ENCODE measurements at regions not wholly inside any gene's neighbourhood (a gene's known extent, or its start where the extent isn't known, plus 50 kb on each side); places are given as distances from the start of the nearest gene placed in this dataset.

DNA sequence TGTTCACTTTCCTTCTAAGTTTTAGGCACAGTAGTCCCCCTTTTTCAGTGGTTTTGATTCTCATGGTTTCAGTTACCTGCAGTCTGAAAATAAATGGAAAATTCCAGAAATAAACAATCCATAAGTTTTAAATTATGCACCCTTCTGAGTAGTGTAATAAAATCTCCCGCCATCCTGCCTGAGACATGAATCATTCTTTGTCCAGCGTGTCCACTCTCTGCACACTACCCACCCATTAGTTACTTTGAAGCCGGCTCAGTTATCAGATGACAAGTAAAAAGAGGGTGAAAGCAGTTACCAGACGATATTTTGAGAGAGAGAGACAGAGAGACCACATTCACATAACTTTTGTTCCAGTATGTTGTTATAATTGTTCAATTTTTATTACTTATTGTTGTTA lies 400.5 kb downstream of the TMX3 start:
- no peak for TF ChIP-seq GABPA (IDR thresholded peaks at IDR 0.05 in 1 of 2, conservative IDR thresholded peaks at IDR 0.05 in 1 of 2)
- TF ChIP-seq, protein P1, sequence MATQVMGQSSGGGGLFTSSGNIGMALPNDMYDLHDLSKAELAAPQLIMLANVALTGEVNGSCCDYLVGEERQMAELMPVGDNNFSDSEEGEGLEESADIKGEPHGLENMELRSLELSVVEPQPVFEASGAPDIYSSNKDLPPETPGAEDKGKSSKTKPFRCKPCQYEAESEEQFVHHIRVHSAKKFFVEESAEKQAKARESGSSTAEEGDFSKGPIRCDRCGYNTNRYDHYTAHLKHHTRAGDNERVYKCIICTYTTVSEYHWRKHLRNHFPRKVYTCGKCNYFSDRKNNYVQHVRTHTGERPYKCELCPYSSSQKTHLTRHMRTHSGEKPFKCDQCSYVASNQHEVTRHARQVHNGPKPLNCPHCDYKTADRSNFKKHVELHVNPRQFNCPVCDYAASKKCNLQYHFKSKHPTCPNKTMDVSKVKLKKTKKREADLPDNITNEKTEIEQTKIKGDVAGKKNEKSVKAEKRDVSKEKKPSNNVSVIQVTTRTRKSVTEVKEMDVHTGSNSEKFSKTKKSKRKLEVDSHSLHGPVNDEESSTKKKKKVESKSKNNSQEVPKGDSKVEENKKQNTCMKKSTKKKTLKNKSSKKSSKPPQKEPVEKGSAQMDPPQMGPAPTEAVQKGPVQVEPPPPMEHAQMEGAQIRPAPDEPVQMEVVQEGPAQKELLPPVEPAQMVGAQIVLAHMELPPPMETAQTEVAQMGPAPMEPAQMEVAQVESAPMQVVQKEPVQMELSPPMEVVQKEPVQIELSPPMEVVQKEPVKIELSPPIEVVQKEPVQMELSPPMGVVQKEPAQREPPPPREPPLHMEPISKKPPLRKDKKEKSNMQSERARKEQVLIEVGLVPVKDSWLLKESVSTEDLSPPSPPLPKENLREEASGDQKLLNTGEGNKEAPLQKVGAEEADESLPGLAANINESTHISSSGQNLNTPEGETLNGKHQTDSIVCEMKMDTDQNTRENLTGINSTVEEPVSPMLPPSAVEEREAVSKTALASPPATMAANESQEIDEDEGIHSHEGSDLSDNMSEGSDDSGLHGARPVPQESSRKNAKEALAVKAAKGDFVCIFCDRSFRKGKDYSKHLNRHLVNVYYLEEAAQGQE (IDR thresholded peaks at IDR 0.05) = no peak
- TF ChIP-seq SP1 (IDR thresholded peaks at IDR 0.05) = no peak
- TF ChIP-seq FOXA2 (IDR thresholded peaks at IDR 0.05) = no peak
- TF ChIP-seq, protein P2, sequence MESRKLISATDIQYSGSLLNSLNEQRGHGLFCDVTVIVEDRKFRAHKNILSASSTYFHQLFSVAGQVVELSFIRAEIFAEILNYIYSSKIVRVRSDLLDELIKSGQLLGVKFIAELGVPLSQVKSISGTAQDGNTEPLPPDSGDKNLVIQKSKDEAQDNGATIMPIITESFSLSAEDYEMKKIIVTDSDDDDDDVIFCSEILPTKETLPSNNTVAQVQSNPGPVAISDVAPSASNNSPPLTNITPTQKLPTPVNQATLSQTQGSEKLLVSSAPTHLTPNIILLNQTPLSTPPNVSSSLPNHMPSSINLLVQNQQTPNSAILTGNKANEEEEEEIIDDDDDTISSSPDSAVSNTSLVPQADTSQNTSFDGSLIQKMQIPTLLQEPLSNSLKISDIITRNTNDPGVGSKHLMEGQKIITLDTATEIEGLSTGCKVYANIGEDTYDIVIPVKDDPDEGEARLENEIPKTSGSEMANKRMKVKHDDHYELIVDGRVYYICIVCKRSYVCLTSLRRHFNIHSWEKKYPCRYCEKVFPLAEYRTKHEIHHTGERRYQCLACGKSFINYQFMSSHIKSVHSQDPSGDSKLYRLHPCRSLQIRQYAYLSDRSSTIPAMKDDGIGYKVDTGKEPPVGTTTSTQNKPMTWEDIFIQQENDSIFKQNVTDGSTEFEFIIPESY (IDR thresholded peaks at IDR 0.05) = no peak
- no peak for TF ChIP-seq TAF1 (conservative IDR thresholded peaks at IDR 0.05)
- TF ChIP-seq YY1 (IDR thresholded peaks at IDR 0.05) = no peak
- TF ChIP-seq, protein P3, sequence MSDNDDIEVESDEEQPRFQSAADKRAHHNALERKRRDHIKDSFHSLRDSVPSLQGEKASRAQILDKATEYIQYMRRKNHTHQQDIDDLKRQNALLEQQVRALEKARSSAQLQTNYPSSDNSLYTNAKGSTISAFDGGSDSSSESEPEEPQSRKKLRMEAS (IDR thresholded peaks at IDR 0.05) = no peak
- no peak for TF ChIP-seq RAD21 (IDR thresholded peaks at IDR 0.05)
- TF ChIP-seq, protein P4, sequence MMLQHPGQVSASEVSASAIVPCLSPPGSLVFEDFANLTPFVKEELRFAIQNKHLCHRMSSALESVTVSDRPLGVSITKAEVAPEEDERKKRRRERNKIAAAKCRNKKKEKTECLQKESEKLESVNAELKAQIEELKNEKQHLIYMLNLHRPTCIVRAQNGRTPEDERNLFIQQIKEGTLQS (IDR thresholded peaks at IDR 0.05) = no peak
- no peak for TF ChIP-seq FOXA1 (IDR thresholded peaks at IDR 0.05)
- no peak for TF ChIP-seq HNF4G (IDR thresholded peaks at IDR 0.05)
- no peak for TF ChIP-seq RXRA (IDR thresholded peaks at IDR 0.05)
- no peak for TF ChIP-seq NR2F2 (IDR thresholded peaks at IDR 0.05)
- no peak for TF ChIP-seq EGR1 (IDR thresholded peaks at IDR 0.05; ENCODE audit: low read depth in 2 of 2)
- TF ChIP-seq JUND (IDR thresholded peaks at IDR 0.05) = no peak
- no peak for TF ChIP-seq HNF4A (conservative IDR thresholded peaks at IDR 0.05)
- WGBS = 79% methylated on average over 4 of the region's 4 CpGs
- Histone ChIP-seq H3K27me3 (ENCODE audit: control insufficient read depth in 4 of 4, insufficient read depth in 4 of 4, low read length in 3 of 4) (no peaks in the 10 kb centered on the region), H3K36me3 (ENCODE audit: control insufficient read depth in 4 of 4, insufficient read depth in 3 of 4, low read depth in 1 of 4, low read length in 3 of 4) (no peaks in the 10 kb centered on the region), H3K4me3 (ENCODE audit: low read depth in 1 of 3, low read length in 3 of 3) (no peak overlapping the region), H3K4me1 (ENCODE audit: control insufficient read depth in 4 of 4, insufficient read depth in 4 of 4, low read length in 3 of 4) (no peaks in the 10 kb centered on the region), H3K9ac (ENCODE audit: low read depth in 1 of 2, low read length in 2 of 2) (no peak overlapping the region), H3K9me3 (ENCODE audit: control insufficient read depth in 4 of 4, low read length in 3 of 4) (no peaks in the 10 kb centered on the region), H3K27ac (ENCODE audit: low read depth in 1 of 2, low read length in 2 of 2) (no peak overlapping the region)
- DNase-seq (ENCODE audit: low spot score) = no peak

DNA sequence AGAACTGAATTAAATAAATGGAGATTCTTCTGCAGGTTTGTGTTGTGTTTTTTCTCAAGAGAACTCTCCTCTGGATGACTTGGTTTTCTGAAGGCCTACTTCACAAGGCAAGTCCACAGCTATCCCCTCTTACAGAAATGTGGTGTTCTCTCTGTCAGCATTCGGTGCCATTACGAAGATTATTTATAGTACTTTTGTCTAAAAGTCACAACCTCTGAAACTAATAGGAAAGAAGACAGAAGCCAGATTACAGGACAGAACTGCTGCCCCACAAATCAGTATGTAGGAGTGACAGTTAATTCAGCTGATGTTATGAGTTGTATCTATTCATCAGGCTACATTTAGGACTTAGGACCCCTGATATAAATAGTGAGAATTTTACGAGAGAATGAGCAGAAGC lies 413.5 kb downstream of the TMX3 start:
- H3K27me3 ChIP-seq (ENCODE audit: control insufficient read depth in 4 of 4, insufficient read depth in 4 of 4, low read length in 3 of 4) = no peaks in the 10 kb centered on the region
- H3K4me3 ChIP-seq (ENCODE audit: low read depth in 1 of 3, low read length in 3 of 3) = no peak overlapping the region
- H3K9ac ChIP-seq (ENCODE audit: low read depth in 1 of 2, low read length in 2 of 2) = no peak overlapping the region
- DNase-seq (ENCODE audit: low spot score) = no peak
- H3K4me1 ChIP-seq (ENCODE audit: control insufficient read depth in 4 of 4, insufficient read depth in 4 of 4, low read length in 3 of 4) = no peaks in the 10 kb centered on the region
- H3K9me3 ChIP-seq (ENCODE audit: control insufficient read depth in 4 of 4, low read length in 3 of 4) = no peaks in the 10 kb centered on the region
- no peak overlapping the region for H3K27ac ChIP-seq (ENCODE audit: low read depth in 1 of 2, low read length in 2 of 2)
- no peaks in the 10 kb centered on the region for H3K36me3 ChIP-seq (ENCODE audit: control insufficient read depth in 4 of 4, insufficient read depth in 3 of 4, low read depth in 1 of 4, low read length in 3 of 4)
- 67% methylated on average over 3 of the region's 3 CpGs for WGBS
- TF ChIP-seq TAF1 (conservative IDR thresholded peaks at IDR 0.05) = no peak
- TF ChIP-seq, protein P1 (IDR thresholded peaks at IDR 0.05) = no peak

Data from liver (tissue), 7 donors.